Vagina (tissue), 2 donors: ENCODE measurements at regions not wholly inside any gene's neighbourhood (a gene's known extent, or its start where the extent isn't known, plus 50 kb on each side); places are given as distances from the start of the nearest gene placed in this dataset.

Source experiments
- POLR2A ChIP-seq, 2 donors: fragments of 450-650 bp; IDR thresholded peaks; one replicate each; pipeline ENCODE4 v1.6.1; 2017; ENCODE audit warnings: antibody characterized with exemption in 2 of 2, mild to moderate bottlenecking in 2 of 2, moderate library complexity in 2 of 2
- POLR2AphosphoS5 ChIP-seq, 2 donors: sonication (generic); formaldehyde crosslinking; IDR thresholded peaks; one replicate each; pipeline ENCODE4 v1.9.0; 2017; ENCODE audit warnings: antibody characterized with exemption in 2 of 2, mild to moderate bottlenecking in 2 of 2, low read depth in 1 of 2; ENCODE audit not compliant: insufficient read depth in 1 of 2
- TF ChIP-seq, protein P1 (sequence below), 3 experiments: fragments of 450-650 bp in 2 of 3; fragments of 200-600 bp in 1 of 3; sonication (generic) in 1 of 3; IDR thresholded peaks; one replicate each; pipeline ENCODE4 v1.5.1; 2017 to 2019; ENCODE audit warnings: antibody characterized with exemption in 3 of 3, mild to moderate bottlenecking in 2 of 3, moderate library complexity in 2 of 3

- TF ChIP-seq, protein P1, sequence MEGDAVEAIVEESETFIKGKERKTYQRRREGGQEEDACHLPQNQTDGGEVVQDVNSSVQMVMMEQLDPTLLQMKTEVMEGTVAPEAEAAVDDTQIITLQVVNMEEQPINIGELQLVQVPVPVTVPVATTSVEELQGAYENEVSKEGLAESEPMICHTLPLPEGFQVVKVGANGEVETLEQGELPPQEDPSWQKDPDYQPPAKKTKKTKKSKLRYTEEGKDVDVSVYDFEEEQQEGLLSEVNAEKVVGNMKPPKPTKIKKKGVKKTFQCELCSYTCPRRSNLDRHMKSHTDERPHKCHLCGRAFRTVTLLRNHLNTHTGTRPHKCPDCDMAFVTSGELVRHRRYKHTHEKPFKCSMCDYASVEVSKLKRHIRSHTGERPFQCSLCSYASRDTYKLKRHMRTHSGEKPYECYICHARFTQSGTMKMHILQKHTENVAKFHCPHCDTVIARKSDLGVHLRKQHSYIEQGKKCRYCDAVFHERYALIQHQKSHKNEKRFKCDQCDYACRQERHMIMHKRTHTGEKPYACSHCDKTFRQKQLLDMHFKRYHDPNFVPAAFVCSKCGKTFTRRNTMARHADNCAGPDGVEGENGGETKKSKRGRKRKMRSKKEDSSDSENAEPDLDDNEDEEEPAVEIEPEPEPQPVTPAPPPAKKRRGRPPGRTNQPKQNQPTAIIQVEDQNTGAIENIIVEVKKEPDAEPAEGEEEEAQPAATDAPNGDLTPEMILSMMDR (IDR thresholded peaks at IDR 0.05): no peak
- TF ChIP-seq POLR2AphosphoS5 (IDR thresholded peaks at IDR 0.05; ENCODE audit: insufficient read depth in 1 of 2, low read depth in 1 of 2): no peak
- no peak for TF ChIP-seq POLR2A (IDR thresholded peaks at IDR 0.05)
These were observed 165.9 kb downstream of the TEX29 start for GRCh38 chr13:111486331-111486730.
